Neutrophil (primary cell): ENCODE measurements at regions not wholly inside any gene's neighbourhood (a gene's known extent, or its start where the extent isn't known, plus 50 kb on each side); places are given as distances from the start of the nearest gene placed in this dataset.

Experiments
- H3K27ac ChIP-seq: fragments of 200-600 bp; sonication (generic); 2 replicates; pipeline ENCODE4 v1.5.1; 2016; ENCODE audit warnings: mild to moderate bottlenecking, moderate library complexity
- H3K27me3 ChIP-seq: fragments of 200-600 bp; sonication (generic); 2 replicates; pipeline ENCODE4 v1.6.0; 2016; ENCODE audit warnings: mild to moderate bottlenecking
- H3K36me3 ChIP-seq: fragments of 200-600 bp; sonication (generic); 2 replicates; pipeline ENCODE4 v1.5.1; 2017
- H3K4me1 ChIP-seq, 2 experiments: fragments of 200-600 bp in 1 of 2; sonication (generic) in 1 of 2; 1 replicate in 1 of 2; 2 replicates in 1 of 2; pipeline versions ENCODE4 v1.5.1 to v1.6.1; 2013 to 2016; ENCODE audit warnings: low read depth in 1 of 2, low read length in 1 of 2, mild to moderate bottlenecking in 1 of 2, moderate library complexity in 1 of 2; ENCODE audit not compliant: control insufficient read depth in 1 of 2, insufficient read depth in 1 of 2
- H3K4me3 ChIP-seq, 2 experiments: fragments of 200-600 bp in 1 of 2; sonication (generic) in 1 of 2; 1 replicate in 1 of 2; 2 replicates in 1 of 2; pipeline ENCODE4 v1.5.1; 2013 to 2016; ENCODE audit warnings: low read depth in 1 of 2, low read length in 1 of 2, mild to moderate bottlenecking in 1 of 2, moderate library complexity in 1 of 2
- H3K9me3 ChIP-seq: fragments of 200-600 bp; sonication (generic); 2 replicates; pipeline ENCODE4 v1.5.1; 2016
- TF ChIP-seq, protein P1 (sequence below): fragments of 200-600 bp; sonication (generic); IDR thresholded peaks from 2 replicates; pipeline ENCODE4 v1.5.1; 2016; ENCODE audit warnings: antibody characterized with exemption

DNA sequence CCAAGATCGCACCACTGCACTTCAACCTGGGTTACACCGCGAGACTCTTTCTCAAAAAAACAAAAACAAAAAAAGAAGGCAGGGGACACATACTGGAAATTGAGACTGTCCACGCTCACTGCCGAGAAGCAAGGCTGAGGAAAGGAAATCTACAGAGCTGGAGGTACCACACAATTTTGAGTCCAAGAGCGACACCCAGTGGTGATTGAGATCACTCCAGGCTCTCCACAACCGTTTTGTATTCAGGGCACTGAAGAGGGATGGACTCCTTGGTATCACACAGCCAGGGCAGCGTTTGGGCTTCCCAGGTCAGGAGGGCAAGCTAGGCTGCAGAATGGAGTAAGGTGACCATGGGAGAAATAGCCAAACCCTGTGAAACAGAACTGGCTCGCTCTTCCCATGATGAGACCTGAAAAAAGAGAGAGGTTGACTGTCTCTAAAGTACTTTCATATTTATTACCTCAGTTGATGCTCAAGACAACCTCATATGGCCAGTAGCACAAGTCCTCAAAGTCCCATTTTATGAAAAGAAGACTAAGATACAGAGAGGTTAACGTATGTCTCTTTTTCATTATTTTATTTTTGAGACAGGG lies 74.5 kb upstream of the YPEL5 start:
- TF ChIP-seq, protein P1, sequence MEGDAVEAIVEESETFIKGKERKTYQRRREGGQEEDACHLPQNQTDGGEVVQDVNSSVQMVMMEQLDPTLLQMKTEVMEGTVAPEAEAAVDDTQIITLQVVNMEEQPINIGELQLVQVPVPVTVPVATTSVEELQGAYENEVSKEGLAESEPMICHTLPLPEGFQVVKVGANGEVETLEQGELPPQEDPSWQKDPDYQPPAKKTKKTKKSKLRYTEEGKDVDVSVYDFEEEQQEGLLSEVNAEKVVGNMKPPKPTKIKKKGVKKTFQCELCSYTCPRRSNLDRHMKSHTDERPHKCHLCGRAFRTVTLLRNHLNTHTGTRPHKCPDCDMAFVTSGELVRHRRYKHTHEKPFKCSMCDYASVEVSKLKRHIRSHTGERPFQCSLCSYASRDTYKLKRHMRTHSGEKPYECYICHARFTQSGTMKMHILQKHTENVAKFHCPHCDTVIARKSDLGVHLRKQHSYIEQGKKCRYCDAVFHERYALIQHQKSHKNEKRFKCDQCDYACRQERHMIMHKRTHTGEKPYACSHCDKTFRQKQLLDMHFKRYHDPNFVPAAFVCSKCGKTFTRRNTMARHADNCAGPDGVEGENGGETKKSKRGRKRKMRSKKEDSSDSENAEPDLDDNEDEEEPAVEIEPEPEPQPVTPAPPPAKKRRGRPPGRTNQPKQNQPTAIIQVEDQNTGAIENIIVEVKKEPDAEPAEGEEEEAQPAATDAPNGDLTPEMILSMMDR = no peak

DNA sequence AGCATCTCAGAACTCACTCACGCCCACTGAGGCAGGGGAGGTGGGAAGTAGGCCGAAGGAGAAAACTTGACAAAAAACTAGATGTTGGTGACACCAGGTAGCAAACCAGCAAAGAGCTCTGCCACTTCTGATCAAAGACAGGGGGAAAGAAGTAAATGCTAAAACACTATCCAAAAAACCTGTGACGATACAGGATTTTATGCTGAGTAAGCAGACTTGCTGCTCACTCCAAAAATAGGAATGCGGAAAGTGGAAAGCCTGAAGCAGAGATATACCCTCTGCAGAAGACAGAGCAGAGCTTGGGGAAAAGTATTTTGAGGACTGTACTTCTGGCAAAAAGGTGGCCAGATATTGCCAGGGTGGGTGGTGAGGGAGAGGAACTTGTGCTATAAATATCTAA lies 73.3 kb upstream of the YPEL5 start:
- Histone ChIP-seq H3K36me3 (no peaks in the 10 kb centered on the region), H3K4me3 (no peak overlapping the region), H3K9me3 (no peaks in the 10 kb centered on the region), H3K27ac (no peak overlapping the region), H3K27me3 (peaks cover 40% of the 10 kb centered on the region), H3K4me1 (no peaks in the 10 kb centered on the region)
- TF ChIP-seq, protein P1 = no peak

More for the DNA sequence above, 74.5 kb upstream of the YPEL5 start:
- H3K4me3 ChIP-seq = no peak overlapping the region
- no peak overlapping the region for H3K27ac ChIP-seq
- H3K4me1 ChIP-seq = no peaks in the 10 kb centered on the region
- peaks cover 45% of the 10 kb centered on the region for H3K27me3 ChIP-seq
- H3K9me3 ChIP-seq = no peaks in the 10 kb centered on the region
- H3K36me3 ChIP-seq = no peaks in the 10 kb centered on the region

DNA sequence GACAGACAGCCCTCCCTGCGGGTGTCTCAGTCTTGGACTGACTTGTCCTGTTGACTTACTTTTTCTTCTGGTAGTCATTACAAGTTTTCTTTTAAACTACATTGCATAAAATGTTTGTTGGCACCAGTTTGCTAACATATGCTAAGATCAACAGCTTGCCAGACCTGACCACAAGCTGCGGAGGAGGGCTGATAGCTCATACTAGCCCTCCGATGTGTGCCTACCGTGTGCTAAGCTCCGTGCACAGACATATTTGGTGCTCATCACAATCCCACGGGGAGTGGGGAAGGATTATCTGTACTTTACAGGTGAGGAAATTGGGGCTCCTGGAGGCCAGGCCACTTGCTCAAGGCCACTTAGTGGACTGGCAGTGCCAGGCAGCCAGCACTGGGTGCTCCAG lies 72.8 kb upstream of the YPEL5 start:
- Histone ChIP-seq H3K4me1 (no peaks in the 10 kb centered on the region), H3K9me3 (no peaks in the 10 kb centered on the region), H3K27me3 (peaks cover 35% of the 10 kb centered on the region), H3K4me3 (no peak overlapping the region), H3K27ac (no peak overlapping the region), H3K36me3 (no peaks in the 10 kb centered on the region)
- TF ChIP-seq, protein P1 = no peak

DNA sequence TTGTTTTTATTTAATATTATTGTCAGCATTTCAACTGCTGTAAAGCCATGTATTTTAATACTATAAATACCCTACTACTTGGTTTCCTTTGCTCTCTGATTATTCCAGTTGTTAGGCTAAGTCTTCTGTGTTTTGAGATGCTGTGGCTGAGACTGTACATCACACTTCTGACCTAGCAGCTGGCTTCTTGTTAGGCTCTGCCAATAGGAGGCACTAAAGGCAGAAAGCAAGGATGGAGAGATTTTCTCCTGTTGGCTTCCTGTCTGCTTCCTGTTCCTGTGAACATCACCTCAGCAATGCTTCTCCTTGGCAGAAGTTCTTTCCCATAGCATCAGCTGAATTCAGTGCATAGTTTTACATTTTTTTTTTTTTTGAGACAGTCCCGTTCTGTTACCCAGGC lies 68.3 kb upstream of the YPEL5 start:
- Histone ChIP-seq H3K27ac (no peak overlapping the region), H3K4me1 (no peaks in the 10 kb centered on the region)
- TF ChIP-seq, protein P1 = no peak

DNA sequence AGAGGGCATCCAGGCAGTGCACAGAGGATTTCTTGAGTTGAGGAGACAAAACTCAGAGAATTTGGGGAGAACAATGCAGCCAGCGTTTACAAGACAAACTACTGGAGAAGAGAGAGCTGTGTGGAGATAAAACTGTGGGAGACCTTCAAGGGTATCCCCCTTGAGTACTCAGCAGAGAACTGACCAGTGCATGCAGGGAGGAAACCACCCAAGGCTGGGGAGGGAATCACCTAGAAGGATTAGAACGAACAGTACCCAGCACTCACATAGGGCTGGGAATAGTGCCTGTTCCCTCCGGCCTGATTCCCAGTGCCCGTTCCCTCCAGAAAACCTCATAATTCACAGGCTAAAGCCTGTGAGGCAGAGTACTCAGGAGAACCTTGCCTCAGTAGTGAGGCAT lies 61.9 kb upstream of the YPEL5 start:
- Histone ChIP-seq H3K9me3 (no peaks in the 10 kb centered on the region), H3K36me3 (no peaks in the 10 kb centered on the region), H3K4me1 (no peaks in the 10 kb centered on the region), H3K27ac (no peak overlapping the region), H3K4me3 (no peak overlapping the region), H3K27me3 (peaks cover 61% of the 10 kb centered on the region)
- TF ChIP-seq, protein P1 = no peak

More for the DNA sequence above, 68.3 kb upstream of the YPEL5 start:
- no peak overlapping the region for H3K4me3 ChIP-seq
- H3K36me3 ChIP-seq = no peaks in the 10 kb centered on the region
- peaks cover 22% of the 10 kb centered on the region for H3K27me3 ChIP-seq
- H3K9me3 ChIP-seq = no peaks in the 10 kb centered on the region
